SK-N-SH (cell line): ENCODE measurements at regions not wholly inside any gene's neighbourhood (a gene's known extent, or its start where the extent isn't known, plus 50 kb on each side); places are given as distances from the start of the nearest gene placed in this dataset.

Source experiments
- CTCF ChIA-PET: fragments of 300-600, 350-600 bp; formaldehyde crosslinking; extraction: SDS; loops from one replicate; lab custom pipeline; 2021; lab: Yijun Ruan, JAX
- POLR2A ChIA-PET: fragments of 350-600 bp; sonication (Branson Sonifier 250); formaldehyde crosslinking; extraction: SDS; loops from one replicate; lab custom pipeline; 2020; ENCODE audit warnings: antibody characterized with exemption, inconsistent platforms; lab: Yijun Ruan, JAX
- DNase-seq: peaks from one replicate; pipeline ENCODE4 v3.0.0; 2012
- H2AFZ ChIP-seq: fragments of 200-600 bp; sonication (generic); 2 replicates; pipeline ENCODE4 v1.8.1; 2016; ENCODE audit warnings: antibody characterized with exemption, mild to moderate bottlenecking, low read depth
- H3F3A ChIP-seq: fragments of 200-600 bp; sonication (generic); replicated peaks from 2 replicates; pipeline ENCODE3; 2016; ENCODE audit warnings: antibody characterized with exemption, mild to moderate bottlenecking; ENCODE audit not compliant: insufficient read depth
- H3K27ac ChIP-seq, 2 experiments: fragments of 200-500 bp in 1 of 2; fragments of 200-600 bp in 1 of 2; sonication (Bioruptor generic) in 1 of 2; sonication (generic), shearing (Covaris generic) in 1 of 2; 2 replicates each; pipeline versions ENCODE4 v1.5.1 to v1.6.1; 2014 to 2016; ENCODE audit warnings: low read depth in 2 of 2, inconsistent platforms in 1 of 2, low read length in 1 of 2, mild to moderate bottlenecking in 1 of 2, mixed read lengths in 1 of 2
- H3K27me3 ChIP-seq: fragments of 200-600 bp; sonication (generic), shearing (Covaris generic); 2 replicates; pipeline ENCODE4 v1.6.1; 2016; ENCODE audit warnings: mixed run types; ENCODE audit not compliant: insufficient read depth
- H3K36me3 ChIP-seq, 2 experiments: fragments of 200-500 bp in 1 of 2; fragments of 200-600 bp in 1 of 2; sonication (Bioruptor generic) in 1 of 2; sonication (generic) in 1 of 2; replicated peaks in 1 of 2; 2 replicates each; pipeline versions ENCODE3 to v1.5.1; 2014 to 2016; ENCODE audit warnings: low read length in 1 of 2, mild to moderate bottlenecking in 1 of 2; ENCODE audit not compliant: insufficient read depth in 2 of 2, control insufficient read depth in 1 of 2
- H3K4me1 ChIP-seq, 2 experiments: fragments of 200-500 bp in 1 of 2; fragments of 200-600 bp in 1 of 2; sonication (Bioruptor generic) in 1 of 2; sonication (generic), shearing (Covaris generic) in 1 of 2; 2 replicates each; pipeline versions ENCODE4 v1.5.1 to v1.6.1; 2014 to 2016; ENCODE audit warnings: low read depth in 1 of 2, low read length in 1 of 2, mixed run types in 1 of 2; ENCODE audit not compliant: insufficient read depth in 2 of 2, control insufficient read depth in 1 of 2
- H3K4me2 ChIP-seq: fragments of 200-600 bp; sonication (generic), shearing (Covaris generic); 2 replicates; pipeline ENCODE4 v1.6.1; 2017; ENCODE audit warnings: mixed run types
- H3K4me3 ChIP-seq, 2 experiments: fragments of 200-500 bp in 1 of 2; fragments of 200-600 bp in 1 of 2; sonication (Bioruptor generic) in 1 of 2; sonication (generic), shearing (Covaris generic) in 1 of 2; 2 replicates each; pipeline versions ENCODE4 v1.5.1 to v1.8.1; 2014 to 2016; ENCODE audit warnings: low read depth in 2 of 2, inconsistent platforms in 1 of 2, low read length in 1 of 2, mild to moderate bottlenecking in 1 of 2, mixed read lengths in 1 of 2, moderate library complexity in 1 of 2
- H3K79me2 ChIP-seq: fragments of 200-600 bp; sonication (generic); 2 replicates; pipeline ENCODE4 v1.8.1; 2017; ENCODE audit warnings: mild to moderate bottlenecking; ENCODE audit not compliant: insufficient read depth
- H3K9ac ChIP-seq: fragments of 200-600 bp; sonication (generic); 2 replicates; pipeline ENCODE4 v1.6.1; 2017; ENCODE audit warnings: mixed run types
- H3K9me2 ChIP-seq: fragments of 200-600 bp; sonication (generic); 2 replicates; pipeline ENCODE4 v1.6.1; 2017; ENCODE audit warnings: mixed run types
- H3K9me3 ChIP-seq: fragments of 200-600 bp; sonication (generic); 2 replicates; pipeline ENCODE4 v1.6.1; 2017; ENCODE audit warnings: mixed run types, mild to moderate bottlenecking, moderate library complexity
- H4K20me1 ChIP-seq: fragments of 200-600 bp; sonication (generic); 2 replicates; pipeline ENCODE4 v1.6.1; 2017; ENCODE audit warnings: mild to moderate bottlenecking, mixed run types; ENCODE audit not compliant: insufficient read depth
- CHD2 ChIP-seq: fragments of 150-350 bp; IDR thresholded peaks from 2 replicates; pipeline ENCODE4 v1.6.1; 2018; ENCODE audit warnings: low read length; ENCODE audit not compliant: partially characterized antibody
- EP300 ChIP-seq, 2 experiments: IDR thresholded peaks; 2 replicates each; pipeline versions ENCODE4 v1.4.0 to v1.6.1; 2012; ENCODE audit warnings: borderline replicate concordance in 1 of 2, low read depth in 1 of 2, low read length in 1 of 2
- FOSL2 ChIP-seq: IDR thresholded peaks from 2 replicates; pipeline ENCODE4 v1.4.0; 2012; ENCODE audit warnings: low read depth, mild to moderate bottlenecking, moderate library complexity, borderline replicate concordance
- FOXM1 ChIP-seq: IDR thresholded peaks from 2 replicates; pipeline ENCODE4 v1.4.0; 2012; ENCODE audit warnings: low read depth, mild to moderate bottlenecking
- GABPA ChIP-seq: IDR thresholded peaks from 2 replicates; pipeline ENCODE4 v1.4.0; 2012; ENCODE audit warnings: low read depth, mild to moderate bottlenecking
- NFIC ChIP-seq: IDR thresholded peaks from 2 replicates; pipeline ENCODE4 v1.4.0; 2012; ENCODE audit warnings: borderline replicate concordance
- NRF1 ChIP-seq: IDR thresholded peaks from 2 replicates; pipeline ENCODE4 v1.6.1; 2012; ENCODE audit warnings: low read depth, mild to moderate bottlenecking, low read length
- RCOR1 ChIP-seq: fragments of 150-350 bp; IDR thresholded peaks from 2 replicates; pipeline ENCODE4 v1.6.1; 2017; ENCODE audit warnings: antibody characterized with exemption, low read length
- RXRA ChIP-seq: IDR thresholded peaks from 2 replicates; pipeline ENCODE4 v1.4.0; 2012; ENCODE audit warnings: low read depth, mild to moderate bottlenecking, borderline replicate concordance
- TAF1 ChIP-seq: IDR thresholded peaks from 2 replicates; pipeline ENCODE4 v1.6.1; 2012; ENCODE audit warnings: low read depth, mild to moderate bottlenecking, low read length, moderate library complexity, borderline replicate concordance
- TEAD4 ChIP-seq: IDR thresholded peaks from 2 replicates; pipeline ENCODE4 v1.4.0; 2012; ENCODE audit warnings: mild to moderate bottlenecking, borderline replicate concordance; ENCODE audit not compliant: insufficient read depth
- WGBS: methylation state at CpG from one replicate; pipeline ENCODE4 v1.1.6; 2017; ENCODE audit warnings: low lambda C conversion rate; 5-methylcytosine and 5-hydroxymethylcytosine counted together
- TF ChIP-seq, protein P1 (sequence below): IDR thresholded peaks from 2 replicates; pipeline ENCODE4 v1.4.0; 2012; ENCODE audit warnings: low read depth, borderline replicate concordance
- TF ChIP-seq, protein P2 (sequence below): IDR thresholded peaks from 2 replicates; pipeline ENCODE4 v1.4.0; 2012; ENCODE audit warnings: low read depth
- TF ChIP-seq, protein P3 (sequence below): IDR thresholded peaks from 2 replicates; pipeline ENCODE4 v1.4.0; 2012; ENCODE audit warnings: low read depth, borderline replicate concordance
- TF ChIP-seq, protein P4 (sequence below): fragments of 150-350 bp; IDR thresholded peaks from 2 replicates; pipeline ENCODE4 v1.6.1; 2016; ENCODE audit warnings: mild to moderate bottlenecking, low read depth, low read length

DNA sequence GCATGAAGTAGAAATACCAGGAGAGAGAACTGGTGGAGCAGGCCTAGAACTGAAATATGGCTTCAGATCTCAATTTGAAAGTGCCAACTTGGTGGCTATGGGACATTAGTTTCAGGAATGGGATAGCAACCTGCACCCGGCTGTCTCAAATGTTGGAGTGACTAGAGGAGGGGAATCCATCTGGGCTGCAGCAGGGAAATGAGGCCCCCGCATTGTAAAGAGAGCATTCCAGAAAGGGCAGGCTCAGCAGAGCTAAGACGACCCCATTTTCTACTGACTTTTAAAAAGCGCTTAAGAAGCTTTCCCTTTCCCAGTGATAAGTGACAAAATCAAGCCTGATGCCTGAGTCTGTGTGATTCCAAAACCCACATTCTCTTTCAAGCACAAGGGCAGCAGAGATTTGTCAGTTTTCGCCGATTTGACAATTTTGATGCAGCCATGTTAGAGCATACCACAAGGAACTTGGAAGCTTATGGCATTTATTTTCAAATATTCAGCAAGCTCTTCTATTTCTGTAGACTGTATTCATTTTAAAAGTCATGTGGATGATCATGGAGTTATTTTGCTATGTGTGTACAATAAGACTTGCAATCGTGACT is 119.8 kb upstream of the ARHGAP28 start:
- ChIA-PET CTCF (interaction anchor here (0.7 to 1.1 kb wide), 2 partner anchors 39 to 614 kb away, joined by 3 read pairs; no protein-coding TSS in a partner anchor), POLR2A (no interaction called here)
- Histone ChIP-seq H3K27ac (no peak overlapping the region), H3K4me1 (peaks cover 0 to 2% of the 10 kb centered on the region in 2 experiments; a peak in 1 of 4 replicates), H3K9ac (no peak overlapping the region), H2AFZ (no peak overlapping the region), H3K27me3 (no peaks in the 10 kb centered on the region), H3K4me2 (no peak overlapping the region), H3K79me2 (no peaks in the 10 kb centered on the region), H3K9me2 (no peaks in the 10 kb centered on the region), H3K9me3 (no peaks in the 10 kb centered on the region), H3K36me3 (no peaks in the 10 kb centered on the region), H3F3A (no peaks in the 10 kb centered on the region), H3K4me3 (no peak overlapping the region), H4K20me1 (no peaks in the 10 kb centered on the region)
- 86% methylated on average over 7 of the region's 7 CpGs for WGBS
- TF ChIP-seq CHD2 (no peak), EP300 (IDR thresholded peaks at IDR 0.05; ENCODE audit: borderline replicate concordance in 1 of 2, low read depth in 1 of 2, low read length in 1 of 2) (no peak), GABPA (no peak), TEAD4 (no peak), TAF1 (no peak), NRF1 (no peak), RXRA (no peak), FOSL2 (no peak), RCOR1 (no peak), NFIC (no peak), FOXM1 (no peak)
- TF ChIP-seq, protein P1, sequence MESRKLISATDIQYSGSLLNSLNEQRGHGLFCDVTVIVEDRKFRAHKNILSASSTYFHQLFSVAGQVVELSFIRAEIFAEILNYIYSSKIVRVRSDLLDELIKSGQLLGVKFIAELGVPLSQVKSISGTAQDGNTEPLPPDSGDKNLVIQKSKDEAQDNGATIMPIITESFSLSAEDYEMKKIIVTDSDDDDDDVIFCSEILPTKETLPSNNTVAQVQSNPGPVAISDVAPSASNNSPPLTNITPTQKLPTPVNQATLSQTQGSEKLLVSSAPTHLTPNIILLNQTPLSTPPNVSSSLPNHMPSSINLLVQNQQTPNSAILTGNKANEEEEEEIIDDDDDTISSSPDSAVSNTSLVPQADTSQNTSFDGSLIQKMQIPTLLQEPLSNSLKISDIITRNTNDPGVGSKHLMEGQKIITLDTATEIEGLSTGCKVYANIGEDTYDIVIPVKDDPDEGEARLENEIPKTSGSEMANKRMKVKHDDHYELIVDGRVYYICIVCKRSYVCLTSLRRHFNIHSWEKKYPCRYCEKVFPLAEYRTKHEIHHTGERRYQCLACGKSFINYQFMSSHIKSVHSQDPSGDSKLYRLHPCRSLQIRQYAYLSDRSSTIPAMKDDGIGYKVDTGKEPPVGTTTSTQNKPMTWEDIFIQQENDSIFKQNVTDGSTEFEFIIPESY, result no peak
- TF ChIP-seq, protein P2, sequence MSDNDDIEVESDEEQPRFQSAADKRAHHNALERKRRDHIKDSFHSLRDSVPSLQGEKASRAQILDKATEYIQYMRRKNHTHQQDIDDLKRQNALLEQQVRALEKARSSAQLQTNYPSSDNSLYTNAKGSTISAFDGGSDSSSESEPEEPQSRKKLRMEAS, result no peak
- TF ChIP-seq, protein P3, sequence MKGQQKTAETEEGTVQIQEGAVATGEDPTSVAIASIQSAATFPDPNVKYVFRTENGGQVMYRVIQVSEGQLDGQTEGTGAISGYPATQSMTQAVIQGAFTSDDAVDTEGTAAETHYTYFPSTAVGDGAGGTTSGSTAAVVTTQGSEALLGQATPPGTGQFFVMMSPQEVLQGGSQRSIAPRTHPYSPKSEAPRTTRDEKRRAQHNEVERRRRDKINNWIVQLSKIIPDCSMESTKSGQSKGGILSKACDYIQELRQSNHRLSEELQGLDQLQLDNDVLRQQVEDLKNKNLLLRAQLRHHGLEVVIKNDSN, result no peak
- TF ChIP-seq, protein P4, sequence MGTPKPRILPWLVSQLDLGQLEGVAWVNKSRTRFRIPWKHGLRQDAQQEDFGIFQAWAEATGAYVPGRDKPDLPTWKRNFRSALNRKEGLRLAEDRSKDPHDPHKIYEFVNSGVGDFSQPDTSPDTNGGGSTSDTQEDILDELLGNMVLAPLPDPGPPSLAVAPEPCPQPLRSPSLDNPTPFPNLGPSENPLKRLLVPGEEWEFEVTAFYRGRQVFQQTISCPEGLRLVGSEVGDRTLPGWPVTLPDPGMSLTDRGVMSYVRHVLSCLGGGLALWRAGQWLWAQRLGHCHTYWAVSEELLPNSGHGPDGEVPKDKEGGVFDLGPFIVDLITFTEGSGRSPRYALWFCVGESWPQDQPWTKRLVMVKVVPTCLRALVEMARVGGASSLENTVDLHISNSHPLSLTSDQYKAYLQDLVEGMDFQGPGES, result no peak
- no peak for DNase-seq
